GM23338 (cell line): ENCODE measurements at regions not wholly inside any gene's neighbourhood (a gene's known extent, or its start where the extent isn't known, plus 50 kb on each side); places are given as distances from the start of the nearest gene placed in this dataset.

Source experiments
- ATAC-seq: fragments of 200-7000 bp; cut with Tn5 transposase; 3 replicates; pipeline ENCODE4 v1.9.1; 2020
- DNase-seq: peaks from one replicate; pipeline ENCODE4 v3.0.0-alpha.2; 2015; ENCODE audit warnings: low spot score
- H2AFZ ChIP-seq: fragments of 200-600 bp; sonication (generic); 2 replicates; pipeline ENCODE4 v1.8.0; 2016; ENCODE audit warnings: antibody characterized with exemption, mild to moderate bottlenecking, moderate library complexity
- H3F3A ChIP-seq: fragments of 200-600 bp; sonication (generic); replicated peaks from 2 replicates; pipeline ENCODE4 v1.8.0; 2017; ENCODE audit warnings: antibody characterized with exemption, mixed run types, low read depth
- H3K27ac ChIP-seq: fragments of 200-600 bp; sonication (generic); 2 replicates; pipeline ENCODE4 v1.6.1; 2016; ENCODE audit warnings: low read depth
- H3K27me3 ChIP-seq: fragments of 200-600 bp; sonication (generic); 2 replicates; pipeline ENCODE4 v1.8.0; 2016; ENCODE audit warnings: mild to moderate bottlenecking, mixed run types, moderate library complexity; ENCODE audit not compliant: insufficient read depth
- H3K36me3 ChIP-seq: fragments of 200-600 bp; sonication (generic); 2 replicates; pipeline ENCODE4 v1.8.0; 2016; ENCODE audit warnings: mild to moderate bottlenecking; ENCODE audit not compliant: insufficient read depth
- H3K4me1 ChIP-seq: fragments of 200-600 bp; sonication (generic); 2 replicates; pipeline ENCODE4 v1.8.0; 2016; ENCODE audit warnings: mild to moderate bottlenecking, moderate library complexity; ENCODE audit not compliant: insufficient read depth
- H3K4me2 ChIP-seq: fragments of 200-600 bp; sonication (generic); 2 replicates; pipeline ENCODE4 v1.7.1; 2017; ENCODE audit warnings: mixed run types
- H3K4me3 ChIP-seq: fragments of 200-600 bp; sonication (generic); 2 replicates; pipeline ENCODE4 v1.6.1; 2016; ENCODE audit warnings: mixed run types
- H3K79me2 ChIP-seq: fragments of 200-600 bp; sonication (generic); replicated peaks from 2 replicates; pipeline ENCODE4 v1.8.0; 2017; ENCODE audit warnings: mild to moderate bottlenecking; ENCODE audit not compliant: insufficient read depth
- H3K9me2 ChIP-seq: fragments of 200-600 bp; sonication (generic); 2 replicates; pipeline ENCODE4 v1.8.0; 2017; ENCODE audit not compliant: insufficient read depth
- H4K20me1 ChIP-seq: fragments of 200-600 bp; sonication (generic); replicated peaks from 2 replicates; pipeline ENCODE4 v1.8.0; 2017; ENCODE audit warnings: mild to moderate bottlenecking; ENCODE audit not compliant: insufficient read depth
- H3K27ac Mint-ChIP-seq: 2 replicates; pipeline ENCODE4 v1.8.0; 2020; ENCODE audit warnings: inconsistent platforms, mild to moderate bottlenecking, moderate library complexity, mixed read lengths
- H3K27me3 Mint-ChIP-seq: 3 replicates; pipeline ENCODE4 v1.8.0; 2022; ENCODE audit warnings: low read depth, mild to moderate bottlenecking, moderate library complexity, mixed read lengths, inconsistent platforms; ENCODE audit not compliant: insufficient read depth, poor library complexity
- H3K36me3 Mint-ChIP-seq: 3 replicates; pipeline ENCODE4 v1.8.0; 2021; ENCODE audit warnings: low read depth, mild to moderate bottlenecking, inconsistent platforms, moderate library complexity, mixed read lengths
- H3K4me1 Mint-ChIP-seq: 3 replicates; pipeline ENCODE4 v1.8.0; 2020; ENCODE audit warnings: mild to moderate bottlenecking, inconsistent platforms, mixed read lengths
- H3K4me3 Mint-ChIP-seq: 3 replicates; pipeline ENCODE4 v1.8.0; 2021; ENCODE audit warnings: moderate library complexity, mild to moderate bottlenecking, inconsistent platforms, mixed read lengths
- H3K9me3 Mint-ChIP-seq: 3 replicates; pipeline ENCODE4 v1.8.0; 2020; ENCODE audit warnings: moderate library complexity, mild to moderate bottlenecking, inconsistent platforms, mixed read lengths
- CREB1 ChIP-seq: fragments of 250-450 bp; sonication (Bioruptor Pico); IDR thresholded peaks from 2 replicates; pipeline ENCODE4 v1.5.0; 2020; ENCODE audit warnings: low read depth, mild to moderate bottlenecking, moderate library complexity
- CTCF ChIP-seq, 2 experiments: fragments of 200-600 bp in 1 of 2; sonication (generic) in 1 of 2; conservative IDR thresholded peaks; 2 replicates each; pipeline versions ENCODE4 v1.5.1 to v1.6.1; 2016 to 2017; ENCODE audit warnings: antibody characterized with exemption in 2 of 2, low read depth in 2 of 2, mild to moderate bottlenecking in 2 of 2, moderate library complexity in 1 of 2
- ETS1 ChIP-seq: IDR thresholded peaks from 2 replicates; pipeline ENCODE4 v1.6.1; 2016; ENCODE audit warnings: antibody characterized with exemption
- EZH2 ChIP-seq: fragments of 200-600 bp; sonication (generic); IDR thresholded peaks from one replicate; pipeline ENCODE4 v1.8.0; 2017; ENCODE audit warnings: antibody characterized with exemption, mild to moderate bottlenecking, low read depth; ENCODE audit not compliant: unreplicated experiment
- EZH2phosphoT487 ChIP-seq: fragments of 200-600 bp; sonication (generic); IDR thresholded peaks from one replicate; pipeline ENCODE4 v1.8.1; 2018; ENCODE audit warnings: antibody characterized with exemption; ENCODE audit not compliant: unreplicated experiment
- JUNB ChIP-seq: IDR thresholded peaks from one replicate; pipeline ENCODE4 v1.6.1; 2016; ENCODE audit warnings: antibody characterized with exemption; ENCODE audit not compliant: unreplicated experiment
- NANOG ChIP-seq: IDR thresholded peaks from 2 replicates; pipeline ENCODE4 v1.6.1; 2016; ENCODE audit warnings: antibody characterized with exemption, borderline replicate concordance
- POLR2AphosphoS5 ChIP-seq: IDR thresholded peaks from 2 replicates; pipeline ENCODE4 v1.6.1; 2016; ENCODE audit warnings: antibody characterized with exemption, low read depth
- REST ChIP-seq: IDR thresholded peaks from one replicate; pipeline ENCODE4 v1.6.1; 2018; ENCODE audit warnings: antibody characterized with exemption; ENCODE audit not compliant: unreplicated experiment
- STAT1 ChIP-seq: IDR thresholded peaks from one replicate; pipeline ENCODE4 v1.6.1; 2016; ENCODE audit warnings: antibody characterized with exemption; ENCODE audit not compliant: unreplicated experiment
- ZNF114 ChIP-seq: fragments of 250-450 bp; sonication (Bioruptor Pico); IDR thresholded peaks from 2 replicates; pipeline ENCODE4 v1.5.0; 2020; ENCODE audit warnings: mild to moderate bottlenecking, moderate library complexity
- ZNF331 ChIP-seq: fragments of 250-450 bp; sonication (Bioruptor Pico); IDR thresholded peaks from 2 replicates; pipeline ENCODE4 v1.5.0; 2020; ENCODE audit warnings: low read depth, mild to moderate bottlenecking, moderate library complexity
- ZNF462 ChIP-seq: fragments of 250-450 bp; sonication (Bioruptor Pico); IDR thresholded peaks from 2 replicates; pipeline ENCODE4 v1.5.0; 2020; ENCODE audit warnings: mild to moderate bottlenecking, moderate library complexity

- H3K4me3 Mint-ChIP-seq, result no peak overlapping the region
- no peaks in the 10 kb centered on the region for H3F3A ChIP-seq
- no peaks in the 10 kb centered on the region for H3K9me2 ChIP-seq
- H2AFZ ChIP-seq, result no peak overlapping the region
- H3K4me1 Mint-ChIP-seq, result no peaks in the 10 kb centered on the region; the same call in 2 of the 3 replicates
- H3K27ac ChIP-seq, result no peak overlapping the region
- TF ChIP-seq JUNB, result no peak
- no peak for TF ChIP-seq STAT1
- TF ChIP-seq CTCF (conservative IDR thresholded peaks at IDR 0.05; ENCODE audit: low read depth in 2 of 2), result no peak
- no peak for TF ChIP-seq ZNF462
- TF ChIP-seq CREB1 (CRISPR knock-in tag), result no peak
- no peak for TF ChIP-seq EZH2
- TF ChIP-seq ZNF114 (CRISPR knock-in tag), result no peak
- no peak for TF ChIP-seq EZH2phosphoT487
- TF ChIP-seq REST, result no peak
- no peak for TF ChIP-seq POLR2AphosphoS5
- no peak for TF ChIP-seq ETS1
- TF ChIP-seq ZNF331 (CRISPR knock-in tag), result no peak
- TF ChIP-seq NANOG, result no peak
- no peak for DNase-seq
- no peaks in the 10 kb centered on the region for H3K36me3 ChIP-seq
- no peaks in the 10 kb centered on the region for H3K4me1 ChIP-seq
- no peaks in the 10 kb centered on the region for H4K20me1 ChIP-seq
- no peaks in the 10 kb centered on the region for H3K27me3 Mint-ChIP-seq
- 0 out of 3 replicates have a peak, but pooled peaks cover 5% of the 10 kb centered on the region for H3K36me3 Mint-ChIP-seq
- no peaks in the 10 kb centered on the region for H3K79me2 ChIP-seq
- H3K27me3 ChIP-seq, result no peaks in the 10 kb centered on the region
- H3K4me2 ChIP-seq, result no peak overlapping the region
- peaks cover 11% of the 10 kb centered on the region; the same call in 1 of the 3 replicates for H3K9me3 Mint-ChIP-seq
- H3K27ac Mint-ChIP-seq, result no peak overlapping the region
- no peak overlapping the region for H3K4me3 ChIP-seq
- no peak for ATAC-seq
These were observed 1099.2 kb downstream of the FAM181B start for GRCh38 chr11:81634483-81634882.
